Endothelial cell of umbilical vein (primary cell): ENCODE measurements at regions not wholly inside any gene's neighbourhood (a gene's known extent, or its start where the extent isn't known, plus 50 kb on each side); places are given as distances from the start of the nearest gene placed in this dataset.

Experiments
- BruUV-seq: library from RNA; stranded (reverse); fragments of 400-500 nt; replicated peaks from 2 replicates; lab custom pipeline; 2021; lab: Mats Ljungman, UMichigan
- CTCF ChIA-PET: fragments of 300-600, 350-600 bp; sonication (Branson Sonifier 250); formaldehyde crosslinking; loops from one replicate; lab custom pipeline; 2021; ENCODE audit warnings: antibody characterized with exemption, inconsistent platforms; lab: Charles Lee
- POLR2A ChIA-PET: fragments of 300-600, 350-600 bp; sonication (Branson Sonifier 250); formaldehyde crosslinking; loops from one replicate; lab custom pipeline; 2021; ENCODE audit warnings: antibody characterized with exemption, inconsistent platforms; lab: Charles Lee
- DNase-seq: peaks from one replicate; pipeline ENCODE4 v3.0.0-alpha.2; 2011; ENCODE audit warnings: low read depth, low spot score
- FAIRE-seq: peaks from 2 replicates; lab custom pipeline; 2011; peaks lifted over from hg19 to GRCh38; lab: Jason Lieb, UNC
- H2AFZ ChIP-seq: 2 replicates; pipeline ENCODE4 v1.6.0; 2012; ENCODE audit warnings: low read depth, low read length, control low read depth, inconsistent platforms
- H3K27ac ChIP-seq: 2 replicates; pipeline ENCODE4 v1.5.1; 2011; ENCODE audit warnings: low read depth, mild to moderate bottlenecking, control low read depth, low read length, moderate library complexity; ENCODE audit not compliant: insufficient read depth
- H3K27me3 ChIP-seq, 2 experiments: 2 replicates each; pipeline versions ENCODE4 v1.6.0 to v1.6.1; 2011; ENCODE audit warnings: low read length in 2 of 2, mixed read lengths in 1 of 2; ENCODE audit not compliant: control insufficient read depth in 2 of 2, insufficient read depth in 2 of 2
- H3K36me3 ChIP-seq, 2 experiments: 2 replicates in 1 of 2; 3 replicates in 1 of 2; pipeline ENCODE4 v1.5.1; 2011; ENCODE audit warnings: low read length in 2 of 2, mild to moderate bottlenecking in 1 of 2, moderate library complexity in 1 of 2; ENCODE audit not compliant: control insufficient read depth in 2 of 2, insufficient read depth in 2 of 2; ENCODE audit errors: extremely low read depth in 1 of 2
- H3K4me1 ChIP-seq: 3 replicates; pipeline ENCODE4 v1.5.1; 2011; ENCODE audit warnings: mild to moderate bottlenecking, low read length; ENCODE audit not compliant: control insufficient read depth, insufficient read depth; ENCODE audit errors: extremely low read depth
- H3K4me2 ChIP-seq: 2 replicates; pipeline ENCODE4 v1.6.1; 2011; ENCODE audit warnings: low read length, control low read depth, mixed read lengths; ENCODE audit not compliant: insufficient read depth
- H3K4me3 ChIP-seq, 3 experiments: fragments of 200-600 bp in 1 of 3; sonication (generic), shearing (Covaris generic) in 1 of 3; replicated peaks in 1 of 3; 2 replicates each; pipeline ENCODE4 v1.5.1; 2011 to 2016; ENCODE audit warnings: control low read depth in 3 of 3, low read length in 3 of 3, mild to moderate bottlenecking in 2 of 3, inconsistent platforms in 1 of 3, low read depth in 1 of 3, moderate library complexity in 1 of 3; ENCODE audit not compliant: insufficient read depth in 1 of 3
- H3K79me2 ChIP-seq: 2 replicates; pipeline ENCODE4 v1.6.0; 2012; ENCODE audit warnings: low read length, inconsistent platforms; ENCODE audit not compliant: control insufficient read depth, insufficient read depth
- H3K9ac ChIP-seq: replicated peaks from 2 replicates; pipeline ENCODE3; 2011; ENCODE audit warnings: low read length, control low read depth; ENCODE audit not compliant: insufficient read depth; ENCODE audit errors: extremely low read depth
- H3K9me1 ChIP-seq: replicated peaks from 3 replicates; pipeline ENCODE4 v1.6.0; 2011; ENCODE audit warnings: mild to moderate bottlenecking, low read length; ENCODE audit not compliant: control insufficient read depth, insufficient read depth; ENCODE audit errors: extremely low read depth
- H3K9me3 ChIP-seq: replicated peaks from 2 replicates; pipeline ENCODE4 v1.5.1; 2012; ENCODE audit warnings: low read length, inconsistent platforms; ENCODE audit not compliant: control insufficient read depth, insufficient read depth
- H4K20me1 ChIP-seq: replicated peaks from 2 replicates; pipeline ENCODE3; 2011; ENCODE audit warnings: mild to moderate bottlenecking, low read length; ENCODE audit not compliant: control insufficient read depth, insufficient read depth; ENCODE audit errors: extremely low read depth
- CTCF ChIP-seq, 2 donors: IDR thresholded peaks; 1 replicate in 1 of 2; 2 replicates in 1 of 2; pipeline ENCODE4 v1.5.1; 2011; ENCODE audit warnings: low read length in 2 of 2, mild to moderate bottlenecking in 2 of 2, moderate library complexity in 2 of 2, control low read depth in 1 of 2, inconsistent platforms in 1 of 2, low read depth in 1 of 2; ENCODE audit not compliant: insufficient read depth in 1 of 2; ENCODE audit errors: extremely low read depth in 1 of 2
- EZH2 ChIP-seq: IDR thresholded peaks from 2 replicates; pipeline ENCODE4 v1.6.1; 2012; ENCODE audit warnings: borderline replicate concordance, low read depth, mild to moderate bottlenecking, moderate library complexity, low read length, inconsistent platforms; ENCODE audit not compliant: severe bottlenecking
- FOS ChIP-seq: IDR thresholded peaks from 2 replicates; pipeline ENCODE4 v1.6.1; 2011; ENCODE audit warnings: mild to moderate bottlenecking, low read length, moderate library complexity, borderline replicate concordance; ENCODE audit not compliant: insufficient read depth
- GATA2 ChIP-seq: IDR thresholded peaks from 2 replicates; pipeline ENCODE4 v1.7.0; 2011; ENCODE audit warnings: low read depth, mild to moderate bottlenecking, moderate library complexity, mixed read lengths, low read length; ENCODE audit not compliant: insufficient read length, insufficient read depth
- MAX ChIP-seq: IDR thresholded peaks from 2 replicates; pipeline ENCODE4 v1.6.1; 2011; ENCODE audit not compliant: insufficient read depth, insufficient read length
- dilution Hi-C: fragments of 300-500 bp; cut with MboI; formaldehyde crosslinking; loops from one replicate; pipeline ENCODE4 v1.15.0; 2019; ENCODE audit warnings: low sequenced_read_pairs; ENCODE audit not compliant: extremely low pct_ligation_motif_present
- intact Hi-C: fragments of 100-400 bp; cut with micrococcal nuclease; formaldehyde crosslinking; loops from one replicate; pipeline ENCODE4 v1.10.0; 2022

- no peak for DNase-seq
- H3K4me3 ChIP-seq = no peak overlapping the region
- H3K79me2 ChIP-seq = no peaks in the 10 kb centered on the region
- H3K4me2 ChIP-seq = no peak overlapping the region
- no peaks in the 10 kb centered on the region for H3K27me3 ChIP-seq
- no peak overlapping the region for H3K9ac ChIP-seq
- H3K4me1 ChIP-seq = peaks cover 2% of the 10 kb centered on the region
- no peak overlapping the region for H2AFZ ChIP-seq
- intact Hi-C loops (no loop called here), dilution Hi-C loops (no loop called here)
- no peak for FAIRE-seq
- TF ChIP-seq FOS (no peak), EZH2 (no peak)
- BruUV-seq = no TSS peak
- ChIA-PET POLR2A (no interaction called here), CTCF (no interaction called here)
- H3K36me3 ChIP-seq = no peaks in the 10 kb centered on the region
- H3K9me1 ChIP-seq = no peaks in the 10 kb centered on the region
- no peaks in the 10 kb centered on the region for H3K9me3 ChIP-seq
- H3K27ac ChIP-seq = no peak overlapping the region
- H4K20me1 ChIP-seq = no peaks in the 10 kb centered on the region
Observed at GRCh38 chr6:48249071-48249470, 138.1 kb upstream of the PTCHD4 start.

- no peak for FAIRE-seq
- no peak overlapping the region for H3K9ac ChIP-seq
- no peak overlapping the region for H3K4me2 ChIP-seq
- DNase-seq = no peak
- ChIA-PET POLR2A (no interaction called here), CTCF (interaction anchor here (0.6 kb wide), 1 partner anchor 11 kb away, joined by 3 read pairs; no protein-coding TSS in a partner anchor)
- no peak overlapping the region for H3K27ac ChIP-seq
- H3K27me3 ChIP-seq = no peaks in the 10 kb centered on the region
- no peaks in the 10 kb centered on the region for H3K9me3 ChIP-seq
- intact Hi-C loops (no loop called here), dilution Hi-C loops (no loop called here)
- no peaks in the 10 kb centered on the region for H3K9me1 ChIP-seq
- no peaks in the 10 kb centered on the region for H3K4me1 ChIP-seq
- no peaks in the 10 kb centered on the region for H3K36me3 ChIP-seq
- no peaks in the 10 kb centered on the region for H4K20me1 ChIP-seq
- no peak for TF ChIP-seq GATA2
- TF ChIP-seq MAX = no peak
- TF ChIP-seq CTCF (IDR thresholded peaks at IDR 0.05; ENCODE audit: extremely low read depth in 1 of 2, insufficient read depth in 1 of 2, low read depth in 1 of 2, low read length in 2 of 2) = no peak
- H3K79me2 ChIP-seq = no peaks in the 10 kb centered on the region
- BruUV-seq = no TSS peak
- H2AFZ ChIP-seq = no peak overlapping the region
- H3K4me3 ChIP-seq = no peak overlapping the region
Observed at GRCh38 chr6:48243071-48243470, 132.1 kb upstream of the PTCHD4 start.
